K562 (cell line): ENCODE measurements at regions not wholly inside any gene's neighbourhood (a gene's known extent, or its start where the extent isn't known, plus 50 kb on each side); places are given as distances from the start of the nearest gene placed in this dataset.

Experiments
- CTCF ChIP-seq, 3 experiments: IDR thresholded peaks in 2 of 3; conservative IDR thresholded peaks in 1 of 3; 2 replicates each; pipeline ENCODE4 v1.5.1; 2011 to 2012; ENCODE audit warnings: low read length in 3 of 3, mild to moderate bottlenecking in 3 of 3, control low read depth in 2 of 3, improper control_type of control experiment in 1 of 3, inconsistent platforms in 1 of 3, low read depth in 1 of 3, mixed read lengths in 1 of 3, moderate library complexity in 1 of 3; ENCODE audit not compliant: insufficient read depth in 2 of 3
- ELF1 ChIP-seq: fragments of 200-800 bp; sonication (Bioruptor generic); IDR thresholded peaks from 2 replicates; pipeline ENCODE4 v1.6.1; 2016; ENCODE audit warnings: missing genetic modification characterization, missing compliant biosample characterization
- ETS1 ChIP-seq: conservative IDR thresholded peaks from 2 replicates; pipeline ENCODE4 v1.6.1; 2011; ENCODE audit warnings: low read depth, mild to moderate bottlenecking, low read length; ENCODE audit not compliant: control insufficient read depth
- GATA2 ChIP-seq: sonication (generic); formaldehyde crosslinking; IDR thresholded peaks from 2 replicates; pipeline ENCODE4 v1.4.0; 2020; ENCODE audit warnings: mild to moderate bottlenecking, missing genetic modification reagents
- NEUROD1 ChIP-seq: fragments of 150-350 bp; IDR thresholded peaks from 2 replicates; pipeline ENCODE4 v1.6.1; 2014; ENCODE audit warnings: borderline replicate concordance, low read length, low read depth; ENCODE audit not compliant: partially characterized antibody
- NFE2L1 ChIP-seq: fragments of 450-650 bp; IDR thresholded peaks from 2 replicates; pipeline ENCODE4 v1.6.1; 2016; ENCODE audit warnings: missing genetic modification characterization, low read depth, mild to moderate bottlenecking, missing compliant biosample characterization, moderate library complexity, borderline replicate concordance
- TEAD4 ChIP-seq, 2 experiments: sonication (generic) in 1 of 2; formaldehyde crosslinking in 1 of 2; IDR thresholded peaks; 2 replicates each; pipeline versions ENCODE4 v1.6.1 to v1.8.0; 2012 to 2022; ENCODE audit warnings: borderline replicate concordance in 1 of 2, inconsistent platforms in 1 of 2, low read length in 1 of 2, mild to moderate bottlenecking in 1 of 2, missing genetic modification reagents in 1 of 2
- ZNF408 ChIP-seq: fragments of 250-450 bp; sonication (Bioruptor Pico); IDR thresholded peaks from 2 replicates; pipeline ENCODE4 v1.4.0; 2020; ENCODE audit warnings: low read depth, mild to moderate bottlenecking, moderate library complexity

GRCh38 chr1:228879164-228879563 lies 143.9 kb downstream of the RHOU start:
- TF ChIP-seq CTCF (IDR thresholded peaks at IDR 0.05 in 2 of 3, conservative IDR thresholded peaks at IDR 0.05 in 1 of 3; ENCODE audit: insufficient read depth in 2 of 3, low read depth in 1 of 3, low read length in 3 of 3) (no peak), ZNF408 (CRISPR knock-in tag) (no peak), GATA2 (CRISPR knock-in tag) (no peak), ELF1 (tag) (no peak), TEAD4 (IDR thresholded peaks at IDR 0.05; ENCODE audit: low read length) (no peak), TEAD4 (CRISPR knock-in tag; IDR thresholded peaks at IDR 0.05; ENCODE audit: borderline replicate concordance) (no peak), NFE2L1 (tag) (no peak), NEUROD1 (no peak), ETS1 (no peak)
